ENCODE measurements at regions not wholly inside any gene's neighbourhood (a gene's known extent, or its start where the extent isn't known, plus 50 kb on each side); places are given as distances from the start of the nearest gene placed in this dataset.

DNA sequence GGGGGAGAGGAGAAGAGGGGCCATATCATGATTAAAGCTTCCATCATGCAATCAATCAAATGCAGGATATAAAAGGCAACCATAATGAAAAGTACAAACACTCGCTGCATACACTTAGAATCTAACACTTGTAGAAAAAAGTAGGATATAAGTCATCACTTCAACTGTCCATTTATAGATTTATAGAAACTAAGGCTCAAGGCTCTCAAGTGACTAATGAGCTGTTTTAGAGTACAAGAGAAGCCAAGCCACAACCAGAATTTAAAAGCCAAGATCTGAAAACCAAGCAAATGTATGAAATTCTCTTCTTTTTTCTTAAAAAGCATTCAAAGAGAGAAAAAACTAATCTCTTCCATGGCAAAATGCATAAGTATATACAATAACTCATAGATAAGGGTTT is 160.2 kb upstream of the BLID start:
- TF ChIP-seq, protein P1, sequence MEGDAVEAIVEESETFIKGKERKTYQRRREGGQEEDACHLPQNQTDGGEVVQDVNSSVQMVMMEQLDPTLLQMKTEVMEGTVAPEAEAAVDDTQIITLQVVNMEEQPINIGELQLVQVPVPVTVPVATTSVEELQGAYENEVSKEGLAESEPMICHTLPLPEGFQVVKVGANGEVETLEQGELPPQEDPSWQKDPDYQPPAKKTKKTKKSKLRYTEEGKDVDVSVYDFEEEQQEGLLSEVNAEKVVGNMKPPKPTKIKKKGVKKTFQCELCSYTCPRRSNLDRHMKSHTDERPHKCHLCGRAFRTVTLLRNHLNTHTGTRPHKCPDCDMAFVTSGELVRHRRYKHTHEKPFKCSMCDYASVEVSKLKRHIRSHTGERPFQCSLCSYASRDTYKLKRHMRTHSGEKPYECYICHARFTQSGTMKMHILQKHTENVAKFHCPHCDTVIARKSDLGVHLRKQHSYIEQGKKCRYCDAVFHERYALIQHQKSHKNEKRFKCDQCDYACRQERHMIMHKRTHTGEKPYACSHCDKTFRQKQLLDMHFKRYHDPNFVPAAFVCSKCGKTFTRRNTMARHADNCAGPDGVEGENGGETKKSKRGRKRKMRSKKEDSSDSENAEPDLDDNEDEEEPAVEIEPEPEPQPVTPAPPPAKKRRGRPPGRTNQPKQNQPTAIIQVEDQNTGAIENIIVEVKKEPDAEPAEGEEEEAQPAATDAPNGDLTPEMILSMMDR (IDR thresholded peaks at IDR 0.05): no peak
- peaks cover 6% of the 10 kb centered on the region for H3K27me3 Mint-ChIP-seq (ENCODE audit: low read depth)
- DNase-seq (ENCODE audit: low spot score): no peak
- H3K4me1 Mint-ChIP-seq (ENCODE audit: low read depth): no peaks in the 10 kb centered on the region
- no peak overlapping the region for H3K27ac Mint-ChIP-seq (ENCODE audit: unreplicated experiment)
- no peaks in the 10 kb centered on the region for H3K9me3 Mint-ChIP-seq (ENCODE audit: low read depth)
- no peak overlapping the region for H3K4me3 Mint-ChIP-seq (ENCODE audit: unreplicated experiment)
- no peaks in the 10 kb centered on the region for H3K36me3 Mint-ChIP-seq (ENCODE audit: low read depth)

GRCh38 chr11:122275508-122275907 is 159.5 kb upstream of the BLID start:
- TF ChIP-seq, protein P1 (IDR thresholded peaks at IDR 0.05): no peak
- no peaks in the 10 kb centered on the region for H3K4me1 Mint-ChIP-seq (ENCODE audit: low read depth)
- H3K27ac Mint-ChIP-seq (ENCODE audit: unreplicated experiment): no peak overlapping the region
- peaks cover 6% of the 10 kb centered on the region for H3K27me3 Mint-ChIP-seq (ENCODE audit: low read depth)
- H3K36me3 Mint-ChIP-seq (ENCODE audit: low read depth): no peaks in the 10 kb centered on the region
- no peak for DNase-seq (ENCODE audit: low spot score)
- no peak overlapping the region for H3K4me3 Mint-ChIP-seq (ENCODE audit: unreplicated experiment)
- H3K9me3 Mint-ChIP-seq (ENCODE audit: low read depth): no peaks in the 10 kb centered on the region

DNA sequence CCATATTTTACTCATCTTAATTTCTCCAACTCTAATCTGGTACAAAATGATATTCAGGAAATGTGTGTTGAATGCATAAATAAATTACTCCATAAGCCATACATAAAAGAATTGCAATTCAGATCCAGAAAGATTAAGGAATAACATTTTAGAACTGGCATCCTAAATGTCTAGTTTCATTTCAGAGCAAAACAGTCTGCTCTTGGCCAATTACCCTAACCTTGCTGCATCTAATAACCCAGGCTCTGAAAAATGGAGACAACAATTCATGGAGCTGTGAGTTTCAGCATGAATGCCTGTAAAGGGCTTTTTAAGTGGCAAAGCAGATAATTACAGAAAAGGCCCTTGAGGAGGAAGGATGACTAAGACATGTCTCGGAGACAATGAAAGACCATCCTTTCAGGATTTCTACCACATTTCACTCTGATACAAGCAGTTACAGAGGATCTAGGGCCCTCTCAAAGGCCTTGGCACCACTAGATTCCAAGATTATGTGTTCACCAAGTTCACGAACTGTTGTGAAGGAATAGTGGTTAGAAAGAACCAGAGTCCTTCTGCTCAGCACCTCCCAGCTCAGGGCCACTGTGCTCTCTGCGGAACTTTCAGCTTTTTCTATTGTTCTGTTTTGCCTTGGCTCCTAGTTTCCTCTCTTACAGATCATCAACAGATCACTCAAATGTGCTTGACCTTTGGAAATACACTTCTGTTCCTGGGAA is 157.6 kb upstream of the BLID start:
- Mint-ChIP-seq H3K4me3 (ENCODE audit: unreplicated experiment) (no peak overlapping the region), H3K27ac (ENCODE audit: unreplicated experiment) (no peak overlapping the region), H3K36me3 (ENCODE audit: low read depth) (no peaks in the 10 kb centered on the region), H3K27me3 (ENCODE audit: low read depth) (peaks cover 6% of the 10 kb centered on the region), H3K4me1 (ENCODE audit: low read depth) (no peaks in the 10 kb centered on the region), H3K9me3 (ENCODE audit: low read depth) (no peaks in the 10 kb centered on the region)
- TF ChIP-seq, protein P1 (IDR thresholded peaks at IDR 0.05): no peak
- DNase-seq (ENCODE audit: low spot score): no peak

- Mint-ChIP-seq H3K27me3 (ENCODE audit: low read depth) (peaks cover 8% of the 10 kb centered on the region), H3K9me3 (ENCODE audit: low read depth) (no peaks in the 10 kb centered on the region), H3K36me3 (ENCODE audit: low read depth) (no peaks in the 10 kb centered on the region), H3K4me3 (ENCODE audit: unreplicated experiment) (no peak overlapping the region), H3K27ac (ENCODE audit: unreplicated experiment) (no peak overlapping the region), H3K4me1 (ENCODE audit: low read depth) (peaks cover 5% of the 10 kb centered on the region)
- TF ChIP-seq, protein P1 (IDR thresholded peaks at IDR 0.05): no peak
- DNase-seq (ENCODE audit: low spot score): no peak
These were observed 155.7 kb upstream of the BLID start for GRCh38 chr11:122271745-122272144.

- Mint-ChIP-seq H3K27me3 (ENCODE audit: low read depth) (peaks cover 8% of the 10 kb centered on the region), H3K36me3 (ENCODE audit: low read depth) (no peaks in the 10 kb centered on the region), H3K4me1 (ENCODE audit: low read depth) (peaks cover 5% of the 10 kb centered on the region), H3K9me3 (ENCODE audit: low read depth) (no peaks in the 10 kb centered on the region), H3K4me3 (ENCODE audit: unreplicated experiment) (no peak overlapping the region), H3K27ac (ENCODE audit: unreplicated experiment) (no peak overlapping the region)
- no peak for DNase-seq (ENCODE audit: low spot score)
- TF ChIP-seq, protein P1 (IDR thresholded peaks at IDR 0.05): no peak
These were observed 155.1 kb upstream of the BLID start for GRCh38 chr11:122271137-122271536.

All from chondrocyte (in vitro differentiated cells).